ENCODE measurements at regions not wholly inside any gene's neighbourhood (a gene's known extent, or its start where the extent isn't known, plus 50 kb on each side); places are given as distances from the start of the nearest gene placed in this dataset.

DNA sequence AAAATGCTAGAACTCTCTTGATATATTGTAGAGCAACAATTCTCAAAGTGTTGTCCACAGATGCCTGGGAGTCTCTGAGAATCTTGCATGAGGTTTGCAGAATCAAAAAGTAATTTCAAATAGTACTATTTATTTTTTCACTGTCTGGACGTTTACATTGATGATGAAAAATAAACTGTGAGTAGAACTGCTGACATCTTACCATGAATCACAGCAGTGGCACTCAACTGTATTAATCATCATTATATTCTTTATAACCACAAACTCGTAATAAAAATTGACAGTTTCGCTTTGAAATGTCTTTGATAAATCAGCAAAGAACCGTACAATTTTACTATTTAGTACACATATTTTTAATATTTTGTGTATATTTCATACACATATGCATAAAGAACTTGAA lies 94.5 kb downstream of the NAF1 start:
- TF ChIP-seq CTCF (conservative IDR thresholded peaks at IDR 0.05; ENCODE audit: low read depth in 2 of 2) (no peak), EZH2phosphoT487 (IDR thresholded peaks at IDR 0.05; ENCODE audit: unreplicated experiment) (no peak), EZH2 (IDR thresholded peaks at IDR 0.05; ENCODE audit: low read depth, unreplicated experiment) (no peak), POLR2AphosphoS5 (IDR thresholded peaks at IDR 0.05; ENCODE audit: low read depth) (no peak), CREB1 (CRISPR knock-in tag; IDR thresholded peaks at IDR 0.05; ENCODE audit: low read depth) (no peak), NANOG (IDR thresholded peaks at IDR 0.05; ENCODE audit: borderline replicate concordance) (no peak)
- TF ChIP-seq, protein P1, sequence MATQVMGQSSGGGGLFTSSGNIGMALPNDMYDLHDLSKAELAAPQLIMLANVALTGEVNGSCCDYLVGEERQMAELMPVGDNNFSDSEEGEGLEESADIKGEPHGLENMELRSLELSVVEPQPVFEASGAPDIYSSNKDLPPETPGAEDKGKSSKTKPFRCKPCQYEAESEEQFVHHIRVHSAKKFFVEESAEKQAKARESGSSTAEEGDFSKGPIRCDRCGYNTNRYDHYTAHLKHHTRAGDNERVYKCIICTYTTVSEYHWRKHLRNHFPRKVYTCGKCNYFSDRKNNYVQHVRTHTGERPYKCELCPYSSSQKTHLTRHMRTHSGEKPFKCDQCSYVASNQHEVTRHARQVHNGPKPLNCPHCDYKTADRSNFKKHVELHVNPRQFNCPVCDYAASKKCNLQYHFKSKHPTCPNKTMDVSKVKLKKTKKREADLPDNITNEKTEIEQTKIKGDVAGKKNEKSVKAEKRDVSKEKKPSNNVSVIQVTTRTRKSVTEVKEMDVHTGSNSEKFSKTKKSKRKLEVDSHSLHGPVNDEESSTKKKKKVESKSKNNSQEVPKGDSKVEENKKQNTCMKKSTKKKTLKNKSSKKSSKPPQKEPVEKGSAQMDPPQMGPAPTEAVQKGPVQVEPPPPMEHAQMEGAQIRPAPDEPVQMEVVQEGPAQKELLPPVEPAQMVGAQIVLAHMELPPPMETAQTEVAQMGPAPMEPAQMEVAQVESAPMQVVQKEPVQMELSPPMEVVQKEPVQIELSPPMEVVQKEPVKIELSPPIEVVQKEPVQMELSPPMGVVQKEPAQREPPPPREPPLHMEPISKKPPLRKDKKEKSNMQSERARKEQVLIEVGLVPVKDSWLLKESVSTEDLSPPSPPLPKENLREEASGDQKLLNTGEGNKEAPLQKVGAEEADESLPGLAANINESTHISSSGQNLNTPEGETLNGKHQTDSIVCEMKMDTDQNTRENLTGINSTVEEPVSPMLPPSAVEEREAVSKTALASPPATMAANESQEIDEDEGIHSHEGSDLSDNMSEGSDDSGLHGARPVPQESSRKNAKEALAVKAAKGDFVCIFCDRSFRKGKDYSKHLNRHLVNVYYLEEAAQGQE (IDR thresholded peaks at IDR 0.05; ENCODE audit: unreplicated experiment), result no peak
